Mammary epithelial cell (primary cell): ENCODE measurements at regions not wholly inside any gene's neighbourhood (a gene's known extent, or its start where the extent isn't known, plus 50 kb on each side); places are given as distances from the start of the nearest gene placed in this dataset.

Source experiments
- EZH2 ChIP-seq: IDR thresholded peaks from 2 replicates; pipeline ENCODE4 v1.6.1; 2012; ENCODE audit warnings: low read length, inconsistent platforms, borderline replicate concordance
- TF ChIP-seq, protein P1 (sequence below), 2 donors: IDR thresholded peaks in 1 of 2; conservative IDR thresholded peaks in 1 of 2; 2 replicates each; pipeline ENCODE4 v1.5.1; 2011 to 2012; ENCODE audit warnings: inconsistent platforms in 2 of 2, low read length in 2 of 2, mild to moderate bottlenecking in 2 of 2, control low read depth in 1 of 2, low read depth in 1 of 2; ENCODE audit not compliant: insufficient read depth in 1 of 2; ENCODE audit errors: extremely low read depth in 1 of 2

DNA sequence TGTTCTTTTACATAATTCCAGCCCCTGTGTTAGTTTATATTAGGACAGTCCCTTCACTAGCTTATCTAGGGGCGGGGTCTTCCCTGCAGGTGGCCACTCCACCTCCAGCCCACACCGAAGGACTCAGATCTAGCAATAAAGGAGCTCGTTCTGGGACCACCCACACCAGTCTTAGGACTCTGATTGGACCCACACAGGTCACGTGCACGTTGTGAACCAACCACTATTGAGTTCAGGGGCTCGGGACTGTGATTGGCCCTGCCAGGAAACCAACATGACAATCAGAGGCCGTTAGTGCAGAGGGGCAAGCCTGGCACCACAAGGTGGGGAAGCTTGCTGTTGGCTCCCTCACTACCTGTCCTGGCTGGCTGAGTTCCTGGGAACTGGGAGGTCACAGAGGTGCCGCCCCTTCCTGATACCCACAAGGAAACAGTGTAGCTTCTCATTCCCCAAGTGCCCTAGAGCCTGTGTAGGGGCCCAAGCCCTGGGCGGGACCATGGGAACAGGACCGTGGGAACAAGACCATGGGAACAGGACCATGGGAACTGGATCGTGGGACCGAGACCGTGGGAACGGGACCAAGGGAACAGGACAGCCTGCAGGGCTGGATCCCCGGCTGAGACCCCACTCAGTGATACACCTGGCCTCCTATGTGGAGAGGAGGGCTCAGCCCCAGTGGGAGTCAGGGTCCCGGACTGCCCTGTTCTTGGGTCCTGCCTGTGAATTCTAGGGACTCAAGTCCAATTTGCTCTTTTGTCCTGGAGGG lies 297.8 kb downstream of the ADGRD1 start:
- TF ChIP-seq, protein P1, sequence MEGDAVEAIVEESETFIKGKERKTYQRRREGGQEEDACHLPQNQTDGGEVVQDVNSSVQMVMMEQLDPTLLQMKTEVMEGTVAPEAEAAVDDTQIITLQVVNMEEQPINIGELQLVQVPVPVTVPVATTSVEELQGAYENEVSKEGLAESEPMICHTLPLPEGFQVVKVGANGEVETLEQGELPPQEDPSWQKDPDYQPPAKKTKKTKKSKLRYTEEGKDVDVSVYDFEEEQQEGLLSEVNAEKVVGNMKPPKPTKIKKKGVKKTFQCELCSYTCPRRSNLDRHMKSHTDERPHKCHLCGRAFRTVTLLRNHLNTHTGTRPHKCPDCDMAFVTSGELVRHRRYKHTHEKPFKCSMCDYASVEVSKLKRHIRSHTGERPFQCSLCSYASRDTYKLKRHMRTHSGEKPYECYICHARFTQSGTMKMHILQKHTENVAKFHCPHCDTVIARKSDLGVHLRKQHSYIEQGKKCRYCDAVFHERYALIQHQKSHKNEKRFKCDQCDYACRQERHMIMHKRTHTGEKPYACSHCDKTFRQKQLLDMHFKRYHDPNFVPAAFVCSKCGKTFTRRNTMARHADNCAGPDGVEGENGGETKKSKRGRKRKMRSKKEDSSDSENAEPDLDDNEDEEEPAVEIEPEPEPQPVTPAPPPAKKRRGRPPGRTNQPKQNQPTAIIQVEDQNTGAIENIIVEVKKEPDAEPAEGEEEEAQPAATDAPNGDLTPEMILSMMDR (conservative IDR thresholded peaks at IDR 0.05 in 1 of 2, IDR thresholded peaks at IDR 0.05 in 1 of 2; ENCODE audit: extremely low read depth in 1 of 2, insufficient read depth in 1 of 2, low read depth in 1 of 2, low read length in 2 of 2) = no peak
- TF ChIP-seq EZH2 = no peak
